GM18867 (cell line): ENCODE measurements at regions not wholly inside any gene's neighbourhood (a gene's known extent, or its start where the extent isn't known, plus 50 kb on each side); places are given as distances from the start of the nearest gene placed in this dataset.
"Not testable (repeated sequence)": the region's sequence is repeated elsewhere in the genome, so short reads cannot be mapped to it uniquely, and the experiment has no call there.

Experiments
- ATAC-seq: cut with Tn5 transposase; IDR thresholded peaks from one replicate; pipeline ENCODE4 v1.9.1; 2021; ENCODE audit warnings: mild to moderate bottlenecking, moderate library complexity; ENCODE audit not compliant: unreplicated experiment

- no peak for ATAC-seq
These were observed 469.5 kb upstream of the ZMIZ1 start for GRCh38 chr10:78599122-78599853.

GRCh38 chr10:78600121-78600665, 468.6 kb upstream of the ZMIZ1 start:
- no peak for ATAC-seq

- ATAC-seq = no peak
These were observed 468.0 kb upstream of the ZMIZ1 start for GRCh38 chr10:78600740-78601139.

GRCh38 chr10:78602201-78602932, 466.4 kb upstream of the ZMIZ1 start:
- no peak for ATAC-seq

GRCh38 chr10:78604286-78604685, 464.5 kb upstream of the ZMIZ1 start:
- no peak for ATAC-seq

GRCh38 chr10:78604721-78605120, 464.0 kb upstream of the ZMIZ1 start:
- no peak for ATAC-seq

- no peak for ATAC-seq
These were observed 462.9 kb upstream of the ZMIZ1 start for GRCh38 chr10:78605800-78606350.

- ATAC-seq = not testable (repeated sequence)
These were observed 462.0 kb upstream of the ZMIZ1 start for GRCh38 chr10:78606766-78607165.

- no peak for ATAC-seq
These were observed 458.8 kb upstream of the ZMIZ1 start for GRCh38 chr10:78609976-78610375.

- no peak for ATAC-seq
These were observed 455.6 kb upstream of the ZMIZ1 start for GRCh38 chr10:78613132-78613531.

- no peak for ATAC-seq
These were observed 454.5 kb upstream of the ZMIZ1 start for GRCh38 chr10:78614267-78614666.

- ATAC-seq = no peak
These were observed 454.0 kb upstream of the ZMIZ1 start for GRCh38 chr10:78614744-78615143.

GRCh38 chr10:78616125-78616695, 452.6 kb upstream of the ZMIZ1 start:
- ATAC-seq = no peak

GRCh38 chr10:78617115-78617514, 451.7 kb upstream of the ZMIZ1 start:
- ATAC-seq = no peak

- ATAC-seq = no peak
These were observed 451.1 kb upstream of the ZMIZ1 start for GRCh38 chr10:78617631-78618030.

GRCh38 chr10:78618050-78618449, 450.7 kb upstream of the ZMIZ1 start:
- no peak for ATAC-seq

GRCh38 chr10:78619115-78619851, 449.5 kb upstream of the ZMIZ1 start:
- ATAC-seq = no peak

GRCh38 chr10:78619896-78620295, 448.9 kb upstream of the ZMIZ1 start:
- ATAC-seq = no peak

GRCh38 chr10:78620985-78621799, 447.6 kb upstream of the ZMIZ1 start:
- ATAC-seq = no peak
